Activated naive CD8-positive, alpha-beta T cell treated with anti-CD3 and anti-CD28 coated beads, Interleukin-2, amount 50 U/mL, for 16 hours (primary cell): ENCODE measurements at regions not wholly inside any gene's neighbourhood (a gene's known extent, or its start where the extent isn't known, plus 50 kb on each side); places are given as distances from the start of the nearest gene placed in this dataset.
"Not testable (repeated sequence)": the region's sequence is repeated elsewhere in the genome, so short reads cannot be mapped to it uniquely, and the experiment has no call there.

Source experiments
- DNase-seq: peaks from one replicate; pipeline ENCODE4 v3.0.0-alpha.2; 2020; ENCODE audit warnings: low read depth, low spot score

DNA sequence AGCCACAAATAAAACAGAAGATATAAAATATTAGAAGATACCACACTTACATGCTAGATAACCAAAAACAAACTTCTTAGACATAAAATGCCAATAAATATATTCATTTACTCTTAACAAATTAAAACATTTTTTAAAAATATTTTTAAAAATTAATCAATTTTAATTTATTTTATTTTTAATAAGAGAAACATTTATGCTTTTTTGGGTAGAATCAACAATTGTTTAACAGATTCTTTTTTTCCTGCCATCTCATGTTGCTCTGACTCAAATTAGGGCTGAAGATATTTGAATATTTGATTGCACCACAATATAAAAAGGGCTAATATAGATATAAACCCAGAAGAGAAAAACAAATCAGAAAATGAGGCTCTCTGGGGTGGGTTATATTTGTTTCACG is 172.6 kb downstream of the GOLGA6L6 start:
- DNase-seq = no peak

DNA sequence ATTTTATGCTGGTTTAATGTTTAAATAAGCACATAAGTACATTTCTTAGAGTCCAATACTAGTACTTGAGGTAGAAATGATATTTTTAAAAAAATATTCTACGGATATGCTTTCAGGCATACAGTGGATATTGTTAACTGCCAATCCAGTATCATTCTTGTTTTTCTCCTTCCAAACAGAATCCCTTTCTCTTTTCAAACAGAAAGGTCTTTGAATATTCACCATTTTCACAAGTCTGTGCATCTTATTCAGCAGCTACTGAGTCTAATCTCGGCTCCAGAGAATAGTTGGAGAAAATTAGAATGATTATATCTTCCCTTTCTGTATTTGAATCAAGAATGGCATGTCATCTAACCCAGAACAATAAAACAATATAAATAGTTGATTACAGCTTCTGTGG is 174.5 kb downstream of the GOLGA6L6 start:
- no peak for DNase-seq

DNA sequence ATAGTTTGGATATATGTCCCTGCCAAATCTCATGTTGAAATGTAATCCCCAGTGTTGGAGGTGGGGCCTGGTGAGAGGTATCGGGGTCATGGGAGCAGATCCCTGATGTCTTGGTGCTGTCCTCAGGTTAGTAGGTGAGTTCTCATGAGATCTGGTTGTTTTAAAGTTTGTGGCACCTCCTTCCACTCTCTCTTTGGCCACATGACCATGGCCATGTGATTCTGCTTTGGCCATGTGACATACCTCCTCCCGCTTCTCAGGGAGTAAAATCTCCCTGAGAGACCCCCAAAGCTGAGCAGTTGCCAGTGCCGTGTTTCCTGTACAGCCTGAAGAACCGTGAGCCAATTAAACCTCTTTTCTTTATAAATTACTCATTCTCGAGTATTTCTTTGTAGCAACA is 178.0 kb downstream of the GOLGA6L6 start:
- DNase-seq = not testable (repeated sequence)

DNA sequence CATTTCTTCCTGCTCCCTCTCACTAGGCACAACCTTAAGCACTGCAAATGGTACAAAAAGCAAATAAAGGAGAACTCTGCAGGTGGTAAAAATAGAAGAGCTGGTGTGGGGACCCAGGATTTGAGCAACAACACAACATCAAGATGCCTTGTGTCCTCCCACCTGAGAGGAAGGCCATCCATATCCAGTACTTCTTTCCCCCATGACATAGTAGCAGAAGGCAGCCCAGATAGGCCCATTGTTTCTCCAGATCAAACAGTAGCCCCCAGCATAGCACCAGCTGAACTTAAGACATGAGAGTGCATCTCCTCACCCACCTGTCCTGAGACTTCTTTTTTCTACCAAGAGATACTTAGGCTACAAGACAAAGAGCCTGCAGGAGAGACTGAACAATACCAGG is 180.5 kb downstream of the GOLGA6L6 start:
- DNase-seq = no peak

DNA sequence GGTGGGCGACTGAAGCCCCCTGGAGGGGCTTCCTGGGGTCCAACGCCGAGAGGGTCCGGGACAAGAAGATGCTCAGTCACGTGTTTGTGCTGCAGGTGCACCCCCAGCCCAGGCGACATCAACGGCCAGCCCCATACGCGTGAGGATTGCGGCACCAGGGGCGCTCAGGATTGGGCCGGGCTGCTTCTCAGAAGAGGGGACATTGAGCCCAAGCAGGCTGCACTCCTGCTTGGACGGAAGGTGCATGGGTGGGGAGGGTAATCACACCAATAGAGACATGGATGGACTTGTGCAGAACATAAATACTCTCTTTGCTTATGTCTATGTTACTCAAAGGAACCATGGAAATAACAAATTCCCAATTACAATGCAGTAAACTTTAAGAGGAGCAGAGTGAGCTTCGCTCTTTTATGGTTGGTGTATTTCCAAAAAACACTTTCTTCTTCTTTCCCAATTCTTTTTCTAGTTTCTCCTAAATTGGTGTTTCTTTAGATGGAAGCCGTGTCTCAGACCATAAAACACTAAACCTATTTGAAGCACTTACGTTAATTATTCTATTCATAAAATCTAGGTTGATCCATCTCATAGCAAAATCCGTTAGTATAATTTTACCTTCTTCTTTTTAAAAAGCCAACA is 182.7 kb downstream of the GOLGA6L6 start:
- DNase-seq = no peak

DNA sequence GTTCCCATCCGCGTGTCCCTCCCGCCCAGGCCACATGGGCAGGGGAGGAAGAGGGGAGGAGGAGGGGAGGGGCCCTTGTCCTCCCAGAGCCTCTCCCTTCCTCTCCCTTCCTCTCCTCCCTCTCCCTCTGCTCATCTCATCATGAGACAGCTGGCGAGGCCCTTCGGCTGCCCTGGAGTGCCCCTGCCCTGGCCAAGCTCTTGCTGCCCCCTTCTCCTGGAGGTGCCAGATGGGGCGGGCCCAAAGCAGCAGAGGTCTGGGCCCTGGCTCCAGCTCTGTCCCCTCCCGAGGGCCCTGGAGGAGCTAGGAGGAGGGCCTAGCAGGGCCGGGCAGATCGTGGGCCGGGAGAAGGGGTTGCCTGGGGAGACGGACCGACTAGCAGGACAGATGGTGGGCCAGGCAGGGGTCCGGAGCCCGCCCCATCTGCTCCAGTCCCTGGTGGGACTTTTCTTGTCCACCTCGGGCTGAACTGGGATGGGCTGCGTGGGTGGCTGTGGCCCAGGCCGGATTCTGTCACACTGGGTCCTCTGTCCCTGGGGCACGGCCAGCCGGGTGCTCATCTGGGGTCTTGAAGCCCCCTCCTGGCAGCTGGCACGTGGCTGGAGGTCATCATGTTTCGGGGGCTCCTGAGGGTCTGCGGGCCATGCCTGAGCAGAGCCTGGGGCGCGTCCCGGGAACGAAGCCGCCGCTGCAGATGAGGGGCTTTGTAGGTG is 183.4 kb downstream of the GOLGA6L6 start:
- DNase-seq = no peak

DNA sequence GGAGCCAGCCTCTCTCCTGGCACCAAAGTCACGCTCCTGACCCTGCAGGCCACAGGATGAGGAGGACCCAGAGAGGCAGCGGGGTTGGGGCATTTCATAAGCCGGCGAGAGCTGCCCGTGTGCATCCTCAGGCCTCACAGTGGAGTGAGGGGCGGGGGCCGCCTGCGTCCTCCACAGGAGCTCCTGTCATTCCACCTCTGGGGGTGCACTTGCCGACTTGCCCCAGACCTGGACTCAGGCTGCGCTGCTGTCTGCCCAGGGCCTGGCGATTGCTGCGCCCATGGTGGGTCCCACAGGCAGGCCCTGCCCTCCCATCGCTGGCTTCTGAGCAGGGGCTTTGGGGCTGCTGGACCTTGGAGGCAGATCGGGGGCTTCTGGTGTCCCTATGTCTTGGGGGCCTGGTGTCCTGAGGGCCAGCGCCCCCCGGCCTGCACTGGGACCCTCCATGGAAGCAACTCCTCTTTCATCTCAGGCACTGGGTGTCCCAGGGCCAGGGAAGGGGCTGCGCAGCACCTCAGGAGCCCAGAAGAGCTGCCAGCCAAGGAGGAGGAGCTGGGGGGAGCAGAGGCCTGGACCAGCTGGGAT is 184.0 kb downstream of the GOLGA6L6 start:
- no peak for DNase-seq

DNA sequence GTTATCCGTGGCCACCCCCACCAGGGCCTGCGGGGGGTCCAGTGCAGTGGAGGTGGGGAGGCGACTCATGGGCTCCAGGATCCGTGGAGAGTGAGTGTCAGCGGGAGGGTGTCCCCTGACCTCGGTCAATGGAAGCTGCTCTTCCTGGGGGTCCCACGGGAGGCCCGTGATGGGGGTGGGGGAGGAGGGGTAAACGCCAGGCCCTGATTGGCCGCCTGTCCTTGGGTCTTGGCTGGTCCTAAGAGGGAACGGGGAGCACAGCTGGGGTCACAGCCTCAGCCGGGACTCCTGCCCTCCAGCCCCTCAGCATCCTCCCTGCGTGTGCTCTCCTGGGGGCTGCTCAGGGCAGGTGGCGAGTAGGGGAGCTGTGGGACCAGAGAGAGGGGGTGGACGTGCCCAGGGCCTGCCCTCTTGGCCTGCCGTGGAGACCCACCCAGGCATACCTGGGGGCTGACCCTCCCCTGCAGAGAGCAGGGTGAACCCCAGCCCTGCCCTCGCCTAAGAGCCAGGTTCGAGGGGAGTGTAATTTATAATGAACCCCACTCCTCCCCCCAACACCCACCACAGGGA is 184.6 kb downstream of the GOLGA6L6 start:
- DNase-seq = no peak

DNA sequence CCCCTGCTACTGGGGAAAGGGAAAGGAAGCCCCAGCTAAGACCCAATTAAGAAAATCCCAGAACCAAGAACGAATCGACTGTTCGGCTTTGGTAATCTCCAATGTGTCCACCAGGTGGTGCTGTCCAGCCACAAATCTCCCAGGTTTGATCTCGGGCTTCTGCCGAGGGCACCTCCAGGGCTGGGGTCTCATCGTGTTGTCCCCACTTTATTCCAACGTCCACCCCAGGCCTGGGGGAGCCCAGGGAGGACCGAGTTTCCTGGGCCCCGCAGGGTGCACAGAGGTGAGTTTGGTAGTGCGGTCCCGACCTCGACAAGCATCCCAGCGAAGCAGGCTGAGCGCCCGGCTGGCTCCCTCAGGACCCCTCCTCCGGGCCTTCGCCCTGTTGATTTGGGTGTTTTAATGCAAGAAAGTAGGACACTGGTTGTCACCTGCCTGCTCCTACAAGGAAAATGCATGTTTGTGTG is 185.1 kb downstream of the GOLGA6L6 start:
- DNase-seq = peak; percentile 71

DNA sequence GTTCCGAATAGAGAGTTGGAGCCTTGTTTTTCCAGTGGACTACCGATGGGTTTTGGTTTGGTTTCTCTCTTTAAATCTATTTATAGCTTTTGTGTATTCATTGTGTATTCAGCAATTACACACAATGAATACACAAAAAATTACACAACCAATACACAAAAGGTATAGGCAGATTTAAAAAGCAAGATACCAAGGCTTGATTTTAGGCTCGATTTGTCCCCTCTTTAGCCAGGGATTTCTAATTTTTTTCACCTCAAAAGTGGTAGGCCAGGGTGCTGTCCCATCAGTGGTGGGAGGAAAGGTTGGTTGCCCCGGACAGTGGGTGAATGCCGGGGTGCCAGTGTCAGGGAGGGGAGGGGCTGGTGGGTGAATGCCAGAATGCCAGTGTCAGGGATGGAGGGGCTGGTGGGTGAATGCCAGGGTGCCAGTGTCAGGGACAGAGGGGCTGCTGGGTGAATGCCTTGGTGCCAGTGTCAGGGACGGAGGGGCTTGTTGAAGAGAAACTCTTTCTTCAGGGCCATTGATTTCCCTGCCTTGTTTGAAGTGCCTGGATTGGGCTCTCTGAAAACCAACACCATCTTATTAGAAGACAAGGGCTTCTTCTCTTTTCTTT is 186.2 kb downstream of the GOLGA6L6 start:
- no peak for DNase-seq

DNA sequence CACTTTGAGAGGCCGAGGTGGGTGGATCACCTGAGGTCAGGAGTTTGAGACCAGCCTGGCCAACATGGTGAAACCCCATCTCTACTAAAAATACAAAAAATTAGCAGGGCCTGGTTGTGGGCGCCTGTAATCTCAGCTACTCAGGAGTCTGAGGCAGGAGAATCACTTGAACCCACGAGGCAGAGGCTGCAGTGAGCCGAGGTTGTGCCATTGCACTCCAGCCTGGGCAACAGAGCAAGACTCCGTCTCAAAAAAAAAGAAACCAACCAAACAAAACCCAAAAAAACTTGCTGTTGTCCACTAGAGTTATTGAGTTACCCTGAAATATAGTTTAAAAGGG is 186.7 kb downstream of the GOLGA6L6 start:
- DNase-seq = not testable (repeated sequence)

DNA sequence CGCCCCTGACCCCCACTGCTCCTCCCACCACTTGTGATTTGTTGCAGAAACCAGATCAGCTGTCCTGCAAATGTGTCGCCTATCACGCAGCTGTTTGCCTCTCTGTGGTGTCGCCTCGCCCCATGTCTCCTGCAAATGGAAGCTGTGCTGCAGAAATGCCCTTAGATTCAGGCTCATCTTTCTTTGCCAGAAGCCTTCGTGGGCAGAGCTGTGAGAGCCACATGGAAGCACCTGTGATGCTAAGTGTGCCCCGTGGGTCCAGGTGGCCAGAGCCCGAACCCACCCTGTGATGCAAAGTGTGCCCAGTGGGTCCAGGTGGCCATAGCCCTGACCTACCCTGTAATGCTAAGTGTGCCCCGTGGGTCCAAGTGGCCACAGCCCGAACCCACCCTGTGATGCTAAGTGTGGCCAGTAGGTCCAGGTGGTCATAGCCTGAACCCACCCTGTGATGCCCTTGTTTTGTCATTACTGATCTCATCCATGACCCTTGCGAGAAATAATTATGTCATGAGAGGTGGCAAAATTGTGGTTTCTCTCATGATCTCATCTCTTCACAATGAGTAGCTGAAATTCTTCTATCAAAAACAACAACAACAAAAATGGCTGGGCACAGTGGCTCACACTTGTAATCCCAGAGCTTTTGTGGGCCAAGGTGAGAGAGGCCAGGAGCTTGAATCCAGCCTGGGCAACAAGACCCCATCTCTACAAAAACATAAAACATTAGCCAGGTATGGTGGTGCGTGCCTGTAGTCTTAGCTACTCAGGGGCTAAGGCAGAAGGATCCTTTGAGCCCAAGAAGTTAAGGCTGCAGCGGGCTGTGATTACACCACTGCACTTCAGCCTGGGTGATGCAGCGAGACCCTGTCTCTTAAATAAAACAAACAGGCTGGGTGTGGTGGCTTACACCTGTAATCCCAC is 187.4 kb downstream of the GOLGA6L6 start:
- no peak for DNase-seq

DNA sequence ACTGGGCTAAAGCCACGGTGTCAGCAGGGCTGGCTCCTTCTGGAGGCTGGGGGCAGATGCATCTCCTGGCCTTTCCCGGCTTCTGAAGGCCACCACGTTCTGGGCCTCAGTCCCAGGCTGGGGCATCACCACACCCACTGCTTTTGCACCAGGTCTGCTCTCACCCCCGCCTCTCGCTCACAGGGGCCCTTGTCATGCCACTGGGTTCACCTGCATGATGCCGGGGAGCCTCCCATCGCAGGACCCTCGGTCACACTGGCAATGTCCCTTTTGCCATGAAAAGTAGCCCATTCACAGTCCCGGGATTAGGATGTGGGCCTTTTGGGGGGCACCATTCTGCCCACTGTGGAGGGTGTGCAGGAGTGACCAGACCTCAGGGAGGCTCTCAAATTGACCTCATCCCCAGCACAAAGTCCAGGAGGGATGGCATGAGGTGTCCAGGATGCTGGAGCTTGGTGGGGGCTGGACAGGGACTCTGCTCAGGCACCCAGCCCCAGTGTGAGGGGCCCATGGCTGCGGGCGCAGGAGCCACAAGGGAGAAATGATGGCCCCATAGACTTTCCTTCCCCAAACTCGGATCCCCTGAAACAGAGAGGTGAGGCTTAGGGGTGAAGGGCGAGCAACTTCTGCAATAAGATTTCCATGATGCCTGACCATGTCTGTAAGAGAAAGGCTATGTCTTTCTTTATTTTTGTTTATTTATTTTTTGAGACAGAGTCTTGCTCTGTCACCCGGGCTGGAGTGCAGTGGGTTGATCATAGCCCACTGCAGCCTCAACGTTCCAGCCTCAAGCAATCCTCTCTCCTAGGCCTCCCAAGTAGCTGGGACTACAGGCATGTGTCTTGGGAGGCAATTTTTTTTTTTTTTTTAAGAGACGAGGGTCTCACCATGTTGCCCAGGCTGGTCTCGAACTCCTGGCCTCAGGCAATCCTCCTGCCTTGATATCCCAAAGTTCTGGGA is 189.1 kb downstream of the GOLGA6L6 start:
- DNase-seq = no peak

DNA sequence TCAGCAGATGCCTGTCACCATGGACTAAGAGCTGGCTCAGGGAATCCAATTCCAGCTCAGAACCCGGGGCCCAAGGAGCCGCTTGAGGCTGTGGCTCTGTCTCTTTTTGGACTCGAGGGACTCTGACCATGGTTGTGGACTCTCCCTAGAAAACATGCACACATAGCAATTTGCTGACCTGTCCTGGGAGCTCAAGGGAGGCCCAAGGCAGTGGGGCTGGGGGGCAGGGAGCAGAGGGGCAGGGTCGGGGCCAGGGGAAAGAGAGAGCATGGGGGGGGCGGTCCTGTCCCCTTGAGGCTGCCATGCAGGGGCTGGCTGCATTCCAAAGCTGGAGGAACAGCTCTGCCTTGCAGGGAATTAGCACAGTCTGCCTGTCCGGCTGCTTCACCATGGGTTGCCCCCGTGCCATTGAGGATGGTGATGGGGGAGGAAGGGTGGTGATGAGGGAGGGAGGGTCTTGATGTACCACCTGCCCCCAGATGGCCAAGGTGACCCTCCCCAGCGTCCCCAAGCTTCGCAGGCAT is 190.1 kb downstream of the GOLGA6L6 start:
- no peak for DNase-seq

DNA sequence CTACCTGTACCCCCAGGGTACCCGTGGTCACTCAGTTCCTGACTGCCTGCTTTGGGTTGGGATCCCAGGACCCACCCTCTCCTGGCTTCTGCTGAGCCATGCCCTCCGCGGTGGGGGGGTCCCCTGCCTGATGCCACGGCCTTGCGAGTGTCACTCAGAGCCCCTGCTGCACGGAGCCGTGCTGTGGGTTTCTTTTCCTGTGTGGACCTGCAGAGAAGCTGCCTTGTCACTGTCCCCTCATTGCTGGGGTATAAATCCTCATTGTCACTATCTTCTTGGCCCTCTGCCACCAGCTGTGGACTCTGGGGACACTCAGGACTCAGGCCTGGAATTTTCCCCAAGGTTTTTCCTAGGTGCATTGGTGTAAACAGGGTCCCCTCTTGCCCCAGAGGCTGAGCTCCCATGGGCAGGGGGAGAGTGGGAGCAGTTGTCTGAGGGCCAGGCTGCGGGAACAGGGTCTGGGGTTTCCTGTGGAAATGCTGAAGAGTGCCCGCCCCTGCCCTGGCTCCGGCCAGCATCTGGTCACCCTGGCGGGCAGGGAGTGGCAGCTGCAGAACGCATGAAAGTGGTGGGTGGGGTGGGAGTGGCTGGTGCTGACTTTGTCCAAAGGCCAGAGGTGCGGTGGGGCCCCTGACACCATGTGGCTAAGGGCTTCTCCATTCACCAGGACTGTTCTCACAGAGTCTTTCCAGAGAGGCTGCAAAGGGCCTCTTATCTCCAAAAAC is 191.7 kb downstream of the GOLGA6L6 start:
- DNase-seq = no peak

DNA sequence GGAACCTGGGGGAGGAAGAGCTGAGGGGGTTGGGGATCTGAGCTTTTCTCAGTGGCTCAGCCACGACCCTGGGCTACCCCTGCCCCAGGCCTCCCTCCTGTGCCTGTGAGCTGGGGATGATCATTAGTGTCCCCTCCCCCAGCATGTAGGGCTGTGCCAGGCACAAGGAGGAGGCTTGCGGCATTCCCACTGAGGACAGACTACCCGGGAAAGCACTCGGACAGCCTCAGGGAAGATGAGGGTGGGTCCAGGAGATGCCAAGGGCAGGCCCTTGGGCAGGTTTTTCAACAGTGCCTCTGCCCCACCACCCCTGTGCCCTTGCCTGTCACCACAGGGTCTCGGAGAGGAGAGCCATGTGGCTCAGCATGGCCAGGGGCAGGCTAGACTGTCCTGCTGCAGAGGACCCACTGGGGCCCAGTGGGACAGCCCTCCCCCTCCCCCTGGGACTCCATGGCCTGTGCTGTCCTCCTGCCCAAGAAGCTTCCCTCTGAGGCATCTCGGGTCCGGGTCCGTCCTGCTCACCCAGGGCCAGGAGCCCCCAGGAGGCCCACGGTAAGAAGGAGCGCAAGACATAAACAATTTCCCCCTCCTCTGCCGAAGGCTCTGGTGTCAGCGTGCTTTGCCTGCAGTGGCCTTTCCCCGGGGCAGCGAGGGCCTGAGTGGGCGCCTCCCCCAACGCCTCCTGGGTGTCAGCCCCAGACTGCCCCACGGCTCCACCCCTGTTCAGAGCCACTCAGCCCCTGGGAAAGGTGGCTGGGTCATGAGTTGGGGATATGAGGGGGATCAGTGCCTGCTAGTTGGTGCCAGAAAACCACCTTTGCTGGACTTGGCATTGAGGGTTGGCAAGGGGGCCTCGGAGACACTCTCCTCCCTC is 192.5 kb downstream of the GOLGA6L6 start:
- no peak for DNase-seq

DNA sequence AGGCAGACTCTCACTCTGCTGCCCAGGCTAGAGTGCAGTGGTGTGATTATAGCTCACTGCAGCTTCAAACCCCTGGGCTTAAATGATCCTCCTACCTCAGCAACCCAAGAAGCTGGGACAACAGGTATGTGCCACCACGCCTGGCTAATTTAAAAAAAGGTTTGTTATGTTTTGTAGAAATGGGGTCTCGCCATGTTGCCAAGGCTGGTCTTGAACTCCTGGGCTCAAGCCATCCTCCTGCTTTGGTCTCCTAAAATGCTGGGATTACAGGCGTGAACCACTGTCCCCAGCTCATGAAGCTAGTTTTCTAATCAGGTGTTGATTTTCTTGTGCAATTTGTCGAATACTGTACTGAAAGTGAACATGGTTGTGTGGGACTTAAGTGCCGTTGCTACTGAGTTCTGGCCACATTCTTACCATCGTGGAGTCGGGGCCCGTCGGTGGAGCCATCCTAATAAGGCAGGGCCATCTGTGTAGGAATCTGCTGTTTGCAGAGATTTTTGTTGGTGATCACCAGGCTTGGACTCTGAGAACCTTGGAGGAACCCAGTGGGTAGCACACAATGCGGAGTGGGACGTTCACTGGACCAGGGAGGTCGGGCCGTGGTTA is 193.2 kb downstream of the GOLGA6L6 start:
- no peak for DNase-seq
